ENCODE measurements at regions not wholly inside any gene's neighbourhood (a gene's known extent, or its start where the extent isn't known, plus 50 kb on each side); places are given as distances from the start of the nearest gene placed in this dataset.

- no peaks in the 10 kb centered on the region for H3K79me2 ChIP-seq (ENCODE audit: control insufficient read depth in 1 of 2, insufficient read depth in 2 of 2, low read length in 2 of 2)
- FAIRE-seq, result no peak
- no peak for TF ChIP-seq RAD21 (IDR thresholded peaks at IDR 0.05 in 1 of 2, conservative IDR thresholded peaks at IDR 0.05 in 1 of 2; ENCODE audit: low read depth in 2 of 2, low read length in 2 of 2)
- no peak for TF ChIP-seq TAF1 (IDR thresholded peaks at IDR 0.05; ENCODE audit: low read depth, low read length)
- TF ChIP-seq CTBP2 (IDR thresholded peaks at IDR 0.05; ENCODE audit: borderline replicate concordance, insufficient read depth, insufficient read length, low read length), result no peak
- TF ChIP-seq SUZ12 (IDR thresholded peaks at IDR 0.05; ENCODE audit: low read length), result no peak
- no peak for TF ChIP-seq HDAC6 (IDR thresholded peaks at IDR 0.05; ENCODE audit: low read depth, low read length)
- TF ChIP-seq ASH2L (IDR thresholded peaks at IDR 0.05; ENCODE audit: low read length), result no peak
- TF ChIP-seq POLR2AphosphoS5 (IDR thresholded peaks at IDR 0.05; ENCODE audit: low read depth, low read length), result no peak
- no peak for TF ChIP-seq CBX5 (IDR thresholded peaks at IDR 0.05; ENCODE audit: low read depth, low read length)
- no peak for TF ChIP-seq SRF (IDR thresholded peaks at IDR 0.05; ENCODE audit: low read depth, low read length)
- no peak for TF ChIP-seq USF2 (IDR thresholded peaks at IDR 0.05; ENCODE audit: low read length)
- no peak for TF ChIP-seq ATF3 (IDR thresholded peaks at IDR 0.05; ENCODE audit: insufficient read depth, low read depth, low read length)
- TF ChIP-seq CHD1 (IDR thresholded peaks at IDR 0.05; ENCODE audit: low read depth, low read length), result no peak
- TF ChIP-seq CREB1 (IDR thresholded peaks at IDR 0.05), result no peak
- no peak for TF ChIP-seq SP2 (IDR thresholded peaks at IDR 0.05; ENCODE audit: low read length)
- TF ChIP-seq NANOG (IDR thresholded peaks at IDR 0.05; ENCODE audit: insufficient read depth, low read depth, low read length, poor library complexity, severe bottlenecking), result no peak
Observed at GRCh38 chr5:63685454-63685853, 276.8 kb downstream of the HTR1A start.

More at GRCh38 chr5:63685454-63685853, 276.8 kb downstream of the HTR1A start:
- no peak overlapping the region for H3K4ac ChIP-seq (replicated peaks; ENCODE audit: insufficient read length, low read depth, low read length)
- ChIA-PET POLR2A (ENCODE audit: partially characterized antibody) (no interaction called here), CTCF (ENCODE audit: partially characterized antibody) (no interaction called here)
- no peak overlapping the region for H2AK5ac ChIP-seq (ENCODE audit: low read depth, low read length)
- H3K9ac ChIP-seq (replicated peaks in 1 of 4; ENCODE audit: extremely low read depth in 1 of 4, low read depth in 3 of 4, low read length in 3 of 4), result no peak overlapping the region
- H3K27ac ChIP-seq (ENCODE audit: low read depth, low read length), result no peak overlapping the region
- no peaks in the 10 kb centered on the region; a peak in 1 of 8 replicates for H3K36me3 ChIP-seq (ENCODE audit: control insufficient read depth in 2 of 4, insufficient read depth in 4 of 4, low read length in 3 of 4)
- no peak overlapping the region for H3K23ac ChIP-seq (ENCODE audit: insufficient read length)
- H4K91ac ChIP-seq (replicated peaks; ENCODE audit: insufficient read length, low read length), result no peak overlapping the region
- no peak overlapping the region for H2AFZ ChIP-seq (ENCODE audit: low read length)
- H2BK120ac ChIP-seq (replicated peaks; ENCODE audit: low read depth, low read length), result no peak overlapping the region
- no peaks in the 10 kb centered on the region for H3K23me2 ChIP-seq (ENCODE audit: low read depth, low read length)
- H3K56ac ChIP-seq (replicated peaks; ENCODE audit: insufficient read length, low read depth, low read length), result no peak overlapping the region
- H3K14ac ChIP-seq (ENCODE audit: insufficient read length), result no peak overlapping the region
- no peak overlapping the region for H3K4me2 ChIP-seq (ENCODE audit: insufficient read depth in 1 of 2, low read depth in 2 of 2, low read length in 2 of 2)
- no peak overlapping the region for H2BK5ac ChIP-seq (ENCODE audit: low read depth, low read length)
- no peak overlapping the region for H2BK15ac ChIP-seq (ENCODE audit: low read length)
- H4K20me1 ChIP-seq (replicated peaks in 1 of 2; ENCODE audit: control insufficient read depth in 1 of 2, insufficient read depth in 2 of 2, low read length in 2 of 2), result no peaks in the 10 kb centered on the region
- no peak overlapping the region for H2BK20ac ChIP-seq (ENCODE audit: low read length)
- H4K5ac ChIP-seq (ENCODE audit: insufficient read length, low read depth, low read length), result no peak overlapping the region
- H3K18ac ChIP-seq (ENCODE audit: extremely low read depth, low read length), result no peak overlapping the region
- no peaks in the 10 kb centered on the region for H3K27me3 ChIP-seq (replicated peaks in 1 of 4; ENCODE audit: control insufficient read depth in 3 of 4, extremely low read depth in 1 of 4, insufficient read depth in 3 of 4, low read length in 3 of 4)
- H3K79me1 ChIP-seq (ENCODE audit: low read depth, low read length), result no peaks in the 10 kb centered on the region
- H2BK12ac ChIP-seq (ENCODE audit: low read depth, low read length), result no peak overlapping the region
- no peaks in the 10 kb centered on the region for H3K9me3 ChIP-seq (ENCODE audit: insufficient read depth in 2 of 2, low read depth in 1 of 2, low read length in 1 of 2)
- H3K4me1 ChIP-seq (replicated peaks in 1 of 4; ENCODE audit: control insufficient read depth in 3 of 4, insufficient read depth in 4 of 4, low read length in 3 of 4), result peaks cover 1 to 21% (median 11%) of the 10 kb centered on the region in 4 experiments; a peak in 4 of 7 replicates
- DNase-seq (ENCODE audit: low read depth in 1 of 2, low spot score in 2 of 2), result no peak
- no peak overlapping the region for H3K4me3 ChIP-seq (ENCODE audit: extremely low read depth in 1 of 4, insufficient read depth in 2 of 4, low read depth in 3 of 4, low read length in 4 of 4)
- no peak overlapping the region for H4K8ac ChIP-seq (ENCODE audit: extremely low read depth, insufficient read depth, low read length)

Data from H1 (cell line).